ENCODE measurements at regions not wholly inside any gene's neighbourhood (a gene's known extent, or its start where the extent isn't known, plus 50 kb on each side); places are given as distances from the start of the nearest gene placed in this dataset.
"Not testable (repeated sequence)": the region's sequence is repeated elsewhere in the genome, so short reads cannot be mapped to it uniquely, and the experiment has no call there.

GRCh38 chr12:46667551-46667950 lies 158.2 kb downstream of the SLC38A4 start:
- DNase-seq = no peak

DNA sequence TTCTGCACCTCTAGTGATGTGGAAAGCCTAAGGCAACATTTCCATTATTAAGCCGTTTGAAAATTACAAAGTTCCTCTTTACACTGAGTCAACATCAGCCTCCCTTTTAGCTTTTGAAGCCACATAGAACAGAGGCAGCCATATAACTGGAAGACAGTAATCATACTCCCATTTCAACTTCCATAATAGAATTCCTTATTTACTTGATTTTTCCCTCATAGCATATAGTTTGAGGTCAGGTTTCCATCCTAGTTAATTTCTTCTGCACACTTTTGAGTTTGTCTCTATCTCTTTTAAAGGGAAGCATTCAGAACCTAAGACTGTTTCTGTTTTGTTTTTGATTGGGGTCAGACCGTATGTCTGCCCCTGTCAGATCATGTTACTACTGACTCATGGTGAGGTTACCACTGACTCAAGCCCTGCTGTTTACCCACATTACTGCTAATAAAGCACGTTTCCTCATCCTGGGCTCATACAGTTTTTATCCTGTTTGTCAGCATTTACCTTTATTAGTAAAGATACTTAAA lies 161.0 kb downstream of the SLC38A4 start:
- DNase-seq = no peak

GRCh38 chr12:46663318-46663717 lies 162.5 kb downstream of the SLC38A4 start:
- no peak for DNase-seq

GRCh38 chr12:46661110-46661845 lies 164.5 kb downstream of the SLC38A4 start:
- peak in 3 of 6 experiments; percentile 32 to 46 (median 41) for DNase-seq

DNA sequence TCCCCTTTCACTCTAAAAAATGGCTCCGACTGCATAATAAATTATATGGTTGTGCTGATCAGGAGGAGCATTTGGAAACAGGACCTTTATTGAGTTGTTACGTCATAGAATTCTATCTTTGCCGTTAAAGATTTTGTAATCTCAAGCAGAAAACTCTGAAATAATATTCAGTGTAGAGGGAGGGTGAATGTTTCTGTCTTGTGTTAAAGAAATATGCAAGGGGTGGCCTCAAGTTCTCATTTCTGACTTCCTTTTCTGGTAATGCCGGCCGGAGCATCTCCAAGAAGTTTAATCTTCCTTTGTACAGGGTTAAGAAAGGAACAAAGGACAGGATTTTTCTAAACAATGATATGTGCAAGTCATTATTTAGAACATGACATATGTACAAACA lies 165.1 kb downstream of the SLC38A4 start:
- no peak for DNase-seq

DNA sequence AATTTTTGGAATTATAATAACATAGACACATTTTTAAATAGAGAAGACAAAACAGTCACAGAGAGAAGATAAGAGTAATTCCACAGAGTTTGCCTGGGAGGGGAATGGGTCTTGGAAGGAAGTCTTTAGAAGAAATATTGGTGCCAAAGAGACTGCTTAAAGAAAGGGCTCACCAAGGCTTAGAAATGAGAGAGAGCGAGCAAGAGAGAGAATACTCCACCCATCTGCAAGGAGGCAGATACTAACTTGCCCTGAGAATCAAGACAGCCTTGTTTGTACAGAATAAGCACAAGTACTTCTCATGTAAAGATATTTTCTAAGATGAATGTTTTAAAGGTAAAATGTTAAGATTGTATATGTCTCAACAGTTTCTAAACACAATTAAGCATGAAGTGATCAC lies 165.5 kb downstream of the SLC38A4 start:
- no peak for DNase-seq

DNA sequence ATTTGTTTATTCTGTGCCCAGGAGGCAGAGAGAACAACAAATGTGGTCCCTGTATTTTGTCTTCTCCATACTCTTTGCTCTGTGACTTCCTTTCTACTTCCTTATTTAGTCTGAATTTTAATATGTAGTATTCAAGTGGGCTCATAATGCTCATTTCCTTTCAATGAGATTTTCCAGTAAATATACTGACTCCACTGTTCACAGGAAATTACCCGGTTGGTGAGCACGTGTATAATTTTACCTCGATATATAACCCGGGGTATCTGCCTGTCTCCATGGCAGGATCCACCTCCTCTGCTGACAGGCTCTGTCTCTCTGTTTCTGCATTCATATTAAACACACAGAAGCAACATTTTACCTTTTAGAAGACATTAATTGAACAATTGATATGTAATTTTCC lies 166.0 kb downstream of the SLC38A4 start:
- peak in 1 of 6 experiments; percentile 23 for DNase-seq

GRCh38 chr12:46659032-46659650 lies 166.7 kb downstream of the SLC38A4 start:
- DNase-seq = no peak

DNA sequence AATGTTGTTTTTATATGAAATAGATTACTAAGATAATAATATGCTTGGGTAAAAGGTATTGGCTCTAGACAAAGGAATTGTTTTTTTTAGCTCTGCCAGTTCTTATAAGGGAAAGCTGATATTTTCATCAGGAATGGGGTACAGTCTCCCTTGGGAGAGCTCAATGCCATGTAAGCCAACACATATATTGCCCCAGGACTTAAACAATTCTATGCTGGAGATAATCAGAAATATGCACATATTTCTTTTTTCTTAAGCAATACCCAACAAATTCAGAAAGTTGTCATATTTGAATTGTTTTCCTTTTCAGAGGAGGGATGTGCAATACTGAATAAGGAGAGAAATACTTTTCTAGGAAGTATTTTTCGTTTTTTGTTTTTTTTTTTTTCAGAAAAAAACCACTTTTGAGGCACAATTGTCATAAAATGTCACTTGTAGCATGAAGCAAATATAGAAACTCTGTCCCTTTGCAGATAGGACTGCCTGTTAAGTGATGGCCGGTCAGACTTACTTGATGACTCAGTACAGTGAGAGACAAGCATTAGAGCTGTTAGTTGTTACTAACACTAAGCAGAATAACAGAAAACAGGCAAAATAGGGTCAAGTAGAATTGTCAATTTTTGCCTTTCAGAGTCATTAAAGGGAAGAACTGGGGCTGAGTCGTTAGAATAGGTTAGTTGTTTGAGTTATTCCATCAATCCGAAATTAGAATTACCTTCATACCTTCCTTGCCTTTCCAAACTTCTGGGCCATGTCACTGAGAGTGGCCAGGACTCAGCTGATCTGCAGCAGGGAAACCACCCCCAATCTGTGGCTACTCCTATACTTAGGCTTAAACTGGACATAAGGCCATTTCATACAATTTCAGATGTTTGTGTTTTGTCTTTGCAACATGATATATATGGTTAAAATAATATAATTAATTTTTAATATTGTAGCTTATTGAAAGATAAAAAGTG lies 168.1 kb downstream of the SLC38A4 start:
- no peak for DNase-seq

DNA sequence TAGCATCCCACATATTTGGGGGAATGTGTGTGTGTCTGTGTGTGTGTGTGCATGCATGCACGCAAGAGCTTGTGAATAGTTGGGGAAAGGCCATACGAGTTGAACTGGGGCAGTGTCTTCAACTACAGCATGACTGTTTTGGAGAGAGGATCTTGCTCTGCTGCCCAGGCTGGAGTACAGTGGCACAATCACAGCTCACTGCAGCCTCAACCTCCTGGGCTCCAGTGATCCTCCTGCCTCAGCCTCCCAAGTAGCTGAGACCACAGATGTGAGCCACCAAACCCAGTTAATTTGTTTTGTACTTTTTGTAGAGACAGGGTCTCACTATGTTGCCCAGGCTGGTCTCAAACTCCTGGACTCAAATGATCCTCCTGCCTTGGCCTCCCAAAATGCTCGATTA lies 169.8 kb downstream of the SLC38A4 start:
- DNase-seq = not testable (repeated sequence)

DNA sequence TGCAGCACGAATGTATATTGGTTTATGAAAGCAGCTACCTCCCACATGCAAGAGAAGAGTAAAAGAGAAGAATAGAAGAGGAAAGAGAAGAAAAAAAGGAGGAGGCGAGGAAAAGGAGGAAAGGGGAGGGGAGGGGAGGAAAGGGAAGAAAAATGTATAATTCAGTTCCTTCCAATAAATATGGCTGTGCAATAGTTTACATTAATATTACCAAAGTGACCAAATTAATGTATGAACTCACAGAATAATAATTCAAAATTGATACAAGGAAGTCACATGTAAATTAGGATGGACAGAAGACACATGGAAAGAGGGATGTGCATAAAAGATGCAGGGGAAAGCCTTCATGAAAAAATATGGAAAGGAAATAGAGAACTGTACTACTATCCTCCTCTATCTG lies 172.5 kb downstream of the SLC38A4 start:
- no peak for DNase-seq

- DNase-seq = no peak
Observed at GRCh38 chr12:46652692-46653091, 173.1 kb downstream of the SLC38A4 start.

DNA sequence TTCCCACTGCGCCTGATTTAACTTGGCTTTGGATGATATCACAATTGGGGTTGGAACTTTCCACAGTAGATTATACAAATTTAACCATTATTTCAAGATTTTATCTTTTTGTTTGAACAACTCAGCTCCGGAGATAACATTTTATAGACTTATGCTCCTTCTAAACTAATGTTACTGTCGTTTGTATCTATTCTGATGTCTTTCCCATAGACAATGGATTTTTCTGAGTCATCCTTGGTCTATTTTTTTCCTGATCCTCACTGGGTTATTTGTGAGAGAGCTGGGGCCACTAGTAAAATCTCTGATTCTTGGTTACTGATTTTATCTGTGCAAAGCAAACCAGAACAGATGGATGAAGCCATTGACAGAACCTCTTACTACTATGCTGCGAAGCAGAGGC lies 175.1 kb downstream of the SLC38A4 start:
- no peak for DNase-seq

DNA sequence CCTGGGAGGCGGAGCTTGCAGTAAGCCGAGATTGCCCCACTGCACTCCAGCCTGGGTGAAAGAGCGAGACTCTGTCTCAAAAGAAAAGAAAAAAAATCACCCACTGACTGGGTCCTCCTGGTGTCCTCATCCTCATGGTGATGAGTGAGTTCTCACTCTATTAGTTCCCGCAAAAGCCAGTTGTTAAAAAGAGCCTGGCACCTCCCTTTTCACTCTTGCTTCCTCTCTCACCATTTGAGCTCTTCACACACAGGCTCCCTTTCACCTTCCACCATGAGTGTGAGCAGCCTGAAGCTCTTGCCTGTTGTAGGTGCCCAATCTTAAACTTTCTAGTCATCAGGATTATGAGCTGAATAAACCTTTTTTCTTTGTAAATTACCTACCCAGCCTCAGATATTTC lies 176.4 kb downstream of the SLC38A4 start:
- no peak for DNase-seq

DNA sequence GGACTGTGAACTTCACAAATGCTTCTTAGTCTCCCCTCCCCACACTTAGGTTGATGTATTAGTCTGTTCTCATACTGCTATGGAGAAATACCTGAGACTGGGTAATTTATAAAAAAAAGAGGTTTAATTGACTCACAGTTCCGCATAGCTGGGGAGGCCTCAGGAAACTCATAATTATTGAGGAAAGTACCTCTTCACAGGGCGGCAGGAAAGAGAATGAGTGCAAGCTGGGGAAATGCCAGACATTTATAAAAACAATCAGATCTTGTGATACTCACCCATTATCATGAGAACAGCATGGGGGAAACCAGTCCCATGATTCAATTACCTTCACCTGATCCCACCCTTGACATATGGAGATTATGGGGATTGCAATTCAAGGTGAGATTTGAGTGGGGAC lies 178.8 kb downstream of the SLC38A4 start:
- DNase-seq = no peak

DNA sequence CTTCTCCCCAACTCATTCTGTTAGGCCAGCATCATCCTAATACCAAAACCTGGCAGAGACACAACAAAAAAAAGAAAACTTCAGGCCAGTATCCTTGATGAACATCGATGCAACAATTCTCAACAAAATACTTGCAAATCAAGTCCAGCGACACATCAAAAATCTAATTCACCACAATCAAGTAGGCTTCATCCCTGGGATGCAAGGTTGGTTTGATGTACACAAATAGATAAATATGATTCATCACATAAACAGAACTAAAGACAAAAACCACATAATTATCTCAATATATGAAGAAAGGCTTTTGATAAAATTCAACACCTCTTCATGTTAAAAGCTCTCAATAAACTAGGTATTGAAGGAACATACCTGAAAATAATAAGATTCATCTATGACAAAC lies 184.1 kb downstream of the SLC38A4 start:
- not testable (repeated sequence) for DNase-seq

- no peak for DNase-seq
Observed at GRCh38 chr12:46635818-46636217, 190.0 kb downstream of the SLC38A4 start.

DNA sequence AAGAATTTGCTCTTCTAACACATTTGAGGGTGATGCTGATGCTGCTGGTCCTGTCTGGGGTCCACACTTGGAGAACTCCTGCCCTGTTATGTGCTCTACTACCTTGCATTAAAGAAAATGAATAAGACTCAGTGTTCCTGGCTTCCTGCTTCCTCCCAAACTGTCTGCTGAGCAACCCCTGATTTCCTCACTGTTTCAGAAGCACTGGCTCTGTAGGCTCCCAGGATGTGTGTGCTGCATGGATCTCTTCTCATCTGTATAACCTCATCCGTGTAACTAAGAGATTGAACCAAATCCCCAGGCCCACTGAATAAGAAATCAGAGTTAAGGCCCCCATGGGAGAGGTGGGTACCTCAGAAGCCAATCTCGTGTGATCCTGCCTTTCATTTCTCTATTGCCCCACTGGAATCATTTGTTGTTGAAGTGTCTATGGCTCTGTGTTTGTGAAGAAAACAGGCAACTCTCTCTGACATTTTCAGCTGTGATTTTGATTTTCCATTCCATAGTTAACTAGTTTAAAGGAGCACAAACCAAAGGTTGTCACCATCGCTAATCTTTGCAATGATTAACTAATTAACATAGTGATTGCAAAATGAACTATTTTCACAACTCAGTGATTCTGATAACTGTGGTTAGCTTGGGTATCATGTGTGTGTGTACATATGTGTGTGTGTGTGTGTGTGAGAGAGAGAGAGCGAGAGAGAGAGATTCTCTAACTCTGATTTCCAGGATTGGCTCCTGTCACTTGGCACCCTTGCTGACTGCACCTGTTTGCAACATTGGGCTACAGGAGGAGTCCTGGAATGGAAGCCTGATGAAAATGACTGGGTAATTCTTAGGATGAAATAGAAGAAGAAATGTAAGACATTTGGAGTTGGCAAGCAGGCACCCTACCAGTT lies 196.2 kb downstream of the SLC38A4 start:
- no peak for DNase-seq

GRCh38 chr12:46628176-46628575 lies 197.6 kb downstream of the SLC38A4 start:
- DNase-seq = no peak

DNA sequence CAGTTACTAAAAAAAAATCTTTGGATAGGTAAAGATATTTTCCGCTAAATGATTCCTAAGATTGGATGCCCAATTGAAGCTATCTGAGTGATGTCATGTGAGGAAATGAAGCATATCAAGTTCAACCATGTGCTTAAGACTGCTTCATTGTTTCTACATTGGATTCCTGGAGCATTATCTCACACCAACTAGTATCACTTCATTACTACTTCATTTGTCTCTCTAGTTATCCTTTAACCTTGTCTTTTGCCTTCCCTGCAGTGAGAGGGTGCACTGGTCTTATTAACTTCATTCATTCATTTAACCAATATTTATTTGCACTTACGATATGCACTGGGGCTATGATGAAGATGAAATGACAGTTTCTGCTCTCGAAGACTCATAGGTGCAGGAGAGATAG lies 198.1 kb downstream of the SLC38A4 start:
- no peak for DNase-seq

DNA sequence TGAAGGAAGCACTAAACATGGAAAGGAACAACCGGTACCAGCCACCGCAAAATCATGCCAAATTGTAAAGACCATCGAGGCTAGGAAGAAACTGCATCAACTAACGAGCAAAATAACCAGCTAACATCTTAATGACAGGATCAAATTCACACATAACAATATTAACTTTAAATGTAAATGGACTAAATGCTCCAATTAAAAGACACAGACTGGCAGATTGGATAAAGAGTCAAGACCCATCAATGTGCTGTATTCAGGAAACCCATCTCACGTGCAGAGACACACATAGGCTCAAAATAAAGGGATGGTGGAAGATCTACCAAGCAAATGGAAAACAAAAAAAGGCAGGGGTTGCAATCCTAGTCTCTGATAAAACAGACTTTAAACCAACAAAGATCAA lies 206.3 kb downstream of the SLC38A4 start:
- not testable (repeated sequence) for DNase-seq

GRCh38 chr12:46617737-46618136 lies 208.1 kb downstream of the SLC38A4 start:
- not testable (repeated sequence) for DNase-seq
